Activated naive CD8-positive, alpha-beta T cell treated with anti-CD3 and anti-CD28 coated beads, Interleukin-2, amount 10 ng/mL, durations not matched to agents 7 days and 5 days (primary cell): ENCODE measurements at regions not wholly inside any gene's neighbourhood (a gene's known extent, or its start where the extent isn't known, plus 50 kb on each side); places are given as distances from the start of the nearest gene placed in this dataset.
A peak's percentile ranks its signal among the peaks of the same experiment; 100 is the strongest.

Experiments used
- ATAC-seq: fragments of 150-1000 bp; cut with Tn5 transposase; one replicate; pipeline ENCODE4 v1.10.0; 2021; ENCODE audit warnings: low read depth, moderate library complexity
- POLR2A ChIA-PET: fragments of 350-600 bp; sonication (Branson Sonifier 250); formaldehyde crosslinking; loops from one replicate; lab custom pipeline; 2021; ENCODE audit warnings: antibody characterized with exemption; lab: Charles Lee
- DNase-seq: peaks from one replicate; pipeline ENCODE4 v3.0.0; 2021
- H3K27ac Mint-ChIP-seq: one replicate; pipeline ENCODE4 v1.8.0; 2022; ENCODE audit warnings: mild to moderate bottlenecking, mixed read lengths
- H3K27me3 Mint-ChIP-seq: one replicate; pipeline ENCODE4 v1.8.0; 2022; ENCODE audit warnings: mild to moderate bottlenecking, moderate library complexity, mixed read lengths
- H3K36me3 Mint-ChIP-seq: one replicate; pipeline ENCODE4 v1.8.0; 2021; ENCODE audit warnings: mild to moderate bottlenecking, mixed read lengths
- H3K4me1 Mint-ChIP-seq: one replicate; pipeline ENCODE4 v1.8.0; 2021; ENCODE audit warnings: mixed read lengths
- H3K4me3 Mint-ChIP-seq: one replicate; pipeline ENCODE4 v1.8.0; 2022; ENCODE audit warnings: mild to moderate bottlenecking, moderate library complexity, mixed read lengths
- H3K9me3 Mint-ChIP-seq: one replicate; pipeline ENCODE4 v1.8.0; 2021; ENCODE audit warnings: mixed read lengths

DNA sequence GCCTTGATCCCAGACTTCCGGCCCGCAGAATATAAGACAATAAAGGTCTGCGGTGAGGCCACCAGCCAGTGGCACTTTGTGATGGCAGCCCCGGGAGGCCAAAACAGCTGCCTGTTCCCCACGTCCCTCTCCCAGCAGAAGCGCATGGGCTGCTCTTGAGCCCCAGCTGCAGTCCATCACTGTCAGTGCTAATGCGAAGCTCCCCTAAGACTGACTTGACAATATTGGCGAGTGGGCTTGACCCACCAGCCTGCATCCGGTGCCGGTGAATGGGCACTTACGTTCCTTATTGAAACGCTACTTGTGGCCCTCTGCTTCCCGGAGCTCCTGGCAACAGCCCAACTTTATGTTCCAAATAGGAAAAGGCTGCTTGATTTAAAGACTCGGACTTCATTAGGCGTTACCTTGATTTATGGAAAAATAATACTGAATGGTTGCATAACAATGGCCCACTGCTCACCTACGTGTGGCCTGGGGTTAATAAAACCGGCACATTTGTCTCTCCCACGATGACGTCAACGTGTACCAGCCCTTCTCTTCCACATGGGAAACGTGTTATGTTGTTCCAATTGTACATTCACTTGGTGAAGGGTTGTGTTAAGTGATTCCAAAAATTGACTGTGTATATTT is 93.4 kb upstream of the SEPTIN5 start:
- H3K27me3 Mint-ChIP-seq = no peaks in the 10 kb centered on the region
- POLR2A ChIA-PET = no interaction called here
- no peaks in the 10 kb centered on the region for H3K9me3 Mint-ChIP-seq
- H3K4me3 Mint-ChIP-seq = no peak overlapping the region
- no peaks in the 10 kb centered on the region for H3K36me3 Mint-ChIP-seq
- no peak for ATAC-seq
- no peak for DNase-seq
- peaks cover 13% of the 10 kb centered on the region for H3K4me1 Mint-ChIP-seq
- H3K27ac Mint-ChIP-seq = no peak overlapping the region

DNA sequence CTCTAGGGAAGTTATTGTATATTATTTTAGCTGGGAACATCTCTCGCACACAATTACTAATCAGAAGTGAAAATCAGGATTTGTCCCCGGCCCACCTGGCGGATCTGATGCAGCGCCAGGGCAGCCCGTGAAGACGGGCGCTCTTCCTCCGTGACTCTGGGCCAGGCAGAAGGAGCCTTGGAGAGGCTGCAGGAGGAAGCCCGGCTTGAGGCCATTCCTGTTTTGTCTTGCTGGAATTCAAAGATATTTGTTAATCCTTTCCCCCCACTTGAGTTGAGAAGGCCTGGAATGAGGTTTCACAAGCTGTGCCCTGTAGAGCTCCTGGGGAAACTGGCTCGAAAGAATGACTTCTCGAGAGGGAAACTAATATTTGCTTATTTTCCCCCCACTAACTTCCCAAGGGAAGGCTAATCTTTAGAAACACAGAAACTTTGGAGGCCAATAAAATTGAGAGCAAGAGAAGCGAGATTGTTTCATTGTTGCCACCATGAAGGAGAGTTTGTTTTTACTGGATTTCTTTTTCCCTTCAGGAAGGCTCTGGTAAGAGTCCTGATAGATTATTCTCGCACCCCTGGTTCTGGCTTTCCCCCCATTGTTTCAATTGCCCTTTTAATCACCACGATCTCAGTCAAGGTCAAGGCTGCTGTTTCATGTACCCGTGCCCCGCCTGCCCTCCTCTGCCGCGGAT is 92.8 kb upstream of the SEPTIN5 start:
- Mint-ChIP-seq H3K36me3 (no peaks in the 10 kb centered on the region), H3K27ac (no peak overlapping the region), H3K4me1 (peaks cover 13% of the 10 kb centered on the region), H3K4me3 (no peak overlapping the region), H3K9me3 (no peaks in the 10 kb centered on the region), H3K27me3 (no peaks in the 10 kb centered on the region)
- DNase-seq (no peak), ATAC-seq (no peak)
- POLR2A ChIA-PET = no interaction called here

DNA sequence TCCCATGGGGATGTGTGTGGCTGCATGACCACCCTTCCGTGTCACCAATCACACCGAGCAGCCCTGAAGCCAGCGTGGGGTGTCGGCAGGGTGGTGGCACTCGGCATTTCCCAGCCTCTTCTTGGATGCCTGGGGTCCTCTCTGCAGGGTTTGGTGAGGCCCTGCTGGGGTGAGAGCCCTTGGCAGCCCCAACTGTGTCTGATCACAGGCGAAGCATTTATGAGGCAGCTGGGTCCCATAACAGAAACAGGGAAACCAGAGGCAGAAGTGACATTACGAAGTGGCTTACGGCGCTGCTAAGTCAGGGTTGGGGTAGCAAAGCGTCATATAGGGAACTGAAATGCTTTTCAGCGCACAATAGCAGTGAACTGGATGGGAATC is 92.3 kb upstream of the SEPTIN5 start:
- H3K27ac Mint-ChIP-seq = no peak overlapping the region
- DNase-seq = no peak
- H3K4me1 Mint-ChIP-seq = peaks cover 13% of the 10 kb centered on the region
- H3K4me3 Mint-ChIP-seq = no peak overlapping the region
- no peaks in the 10 kb centered on the region for H3K27me3 Mint-ChIP-seq
- H3K36me3 Mint-ChIP-seq = no peaks in the 10 kb centered on the region
- ATAC-seq = no peak
- no peaks in the 10 kb centered on the region for H3K9me3 Mint-ChIP-seq
- POLR2A ChIA-PET = no interaction called here

DNA sequence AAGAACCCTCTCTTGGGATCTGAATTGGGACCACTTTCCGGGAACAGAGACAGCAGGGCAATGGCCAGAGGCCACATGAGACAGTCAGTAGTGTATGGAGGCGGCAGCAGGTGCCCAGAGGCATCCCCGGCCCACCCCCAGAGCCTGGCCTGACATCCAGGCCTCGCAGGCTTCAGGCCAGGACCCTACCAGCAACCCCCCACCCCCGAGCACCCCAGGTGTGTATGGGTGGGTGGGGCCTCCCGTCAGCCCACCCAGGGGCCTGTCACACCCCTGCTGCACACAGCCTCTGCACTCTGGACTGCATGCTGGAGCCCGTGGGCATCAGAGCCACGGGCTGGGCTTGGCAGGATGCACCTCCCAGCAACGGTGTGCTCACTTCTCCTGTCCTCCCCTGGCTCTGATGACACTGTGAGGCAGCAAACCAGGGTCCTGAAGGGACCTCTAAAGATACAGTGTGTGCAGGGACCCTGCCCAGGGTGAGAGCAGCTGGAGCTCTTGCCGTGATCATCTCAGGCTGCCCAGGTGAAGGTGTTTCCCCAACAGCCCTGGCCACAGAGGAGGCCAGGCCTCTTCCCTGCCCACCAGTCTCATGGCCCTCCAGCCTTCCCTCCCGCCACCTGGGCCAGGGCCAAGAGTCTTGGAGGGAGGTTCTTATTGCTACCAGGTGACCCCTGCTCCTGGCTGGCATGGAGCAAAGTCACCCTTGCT is 88.8 kb upstream of the SEPTIN5 start:
- POLR2A ChIA-PET = no interaction called here
- no peaks in the 10 kb centered on the region for H3K4me1 Mint-ChIP-seq
- ATAC-seq = no peak
- peaks cover 2% of the 10 kb centered on the region for H3K27me3 Mint-ChIP-seq
- H3K27ac Mint-ChIP-seq = no peak overlapping the region
- H3K4me3 Mint-ChIP-seq = no peak overlapping the region
- no peaks in the 10 kb centered on the region for H3K36me3 Mint-ChIP-seq
- no peaks in the 10 kb centered on the region for H3K9me3 Mint-ChIP-seq
- no peak for DNase-seq

DNA sequence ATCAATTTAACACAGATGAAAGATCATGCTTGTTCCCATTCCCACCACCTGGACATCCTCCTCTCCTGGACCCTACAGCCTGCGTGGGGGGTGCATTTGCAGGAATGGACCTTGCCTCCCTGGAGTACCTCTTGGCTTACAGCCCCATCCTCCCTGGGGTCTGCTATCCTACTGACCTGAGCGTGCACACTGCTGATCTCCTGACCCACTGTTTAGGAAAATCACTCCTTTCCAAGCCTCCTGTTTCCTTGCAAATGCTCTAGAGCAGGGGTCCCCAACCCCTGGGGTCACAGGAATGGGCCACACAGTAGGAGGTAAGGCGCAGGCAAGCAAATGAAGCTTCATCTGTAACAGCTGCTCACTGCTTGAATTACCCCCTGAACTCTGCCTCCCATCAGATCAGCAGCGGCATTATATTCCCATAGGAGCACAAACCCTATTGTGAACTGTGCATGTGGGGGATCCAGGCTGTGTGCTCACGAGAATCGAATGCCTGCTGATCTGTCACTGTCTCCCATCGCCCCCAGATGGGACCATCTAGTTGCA is 88.2 kb upstream of the SEPTIN5 start:
- Mint-ChIP-seq H3K27ac (no peak overlapping the region), H3K36me3 (no peaks in the 10 kb centered on the region), H3K9me3 (no peaks in the 10 kb centered on the region), H3K4me1 (no peaks in the 10 kb centered on the region), H3K27me3 (peaks cover 2% of the 10 kb centered on the region), H3K4me3 (no peak overlapping the region)
- ATAC-seq (no peak), DNase-seq (no peak)
- POLR2A ChIA-PET = no interaction called here

DNA sequence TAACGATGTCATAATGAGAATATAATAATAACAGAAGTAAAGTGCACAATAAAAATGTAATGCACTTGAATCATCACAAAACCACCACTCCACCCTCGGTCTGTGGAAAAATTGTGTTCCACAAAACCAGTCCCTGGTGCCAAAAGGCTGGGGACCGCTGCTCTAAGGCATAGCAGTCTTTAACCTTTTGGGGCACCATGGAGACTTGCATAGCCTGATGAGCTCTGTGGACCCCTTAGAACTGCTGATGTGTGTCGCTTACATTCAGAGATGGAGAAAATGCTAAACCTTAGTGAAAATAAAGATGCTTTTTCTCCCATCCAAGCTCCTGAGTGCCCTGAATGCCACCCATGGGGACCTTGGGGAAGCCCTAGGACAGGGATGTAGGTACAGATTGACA is 87.6 kb upstream of the SEPTIN5 start:
- Mint-ChIP-seq H3K4me1 (no peaks in the 10 kb centered on the region), H3K4me3 (no peak overlapping the region), H3K9me3 (no peaks in the 10 kb centered on the region), H3K27ac (no peak overlapping the region), H3K27me3 (peaks cover 2% of the 10 kb centered on the region), H3K36me3 (no peaks in the 10 kb centered on the region)
- ATAC-seq = no peak
- DNase-seq = no peak
- POLR2A ChIA-PET = no interaction called here

DNA sequence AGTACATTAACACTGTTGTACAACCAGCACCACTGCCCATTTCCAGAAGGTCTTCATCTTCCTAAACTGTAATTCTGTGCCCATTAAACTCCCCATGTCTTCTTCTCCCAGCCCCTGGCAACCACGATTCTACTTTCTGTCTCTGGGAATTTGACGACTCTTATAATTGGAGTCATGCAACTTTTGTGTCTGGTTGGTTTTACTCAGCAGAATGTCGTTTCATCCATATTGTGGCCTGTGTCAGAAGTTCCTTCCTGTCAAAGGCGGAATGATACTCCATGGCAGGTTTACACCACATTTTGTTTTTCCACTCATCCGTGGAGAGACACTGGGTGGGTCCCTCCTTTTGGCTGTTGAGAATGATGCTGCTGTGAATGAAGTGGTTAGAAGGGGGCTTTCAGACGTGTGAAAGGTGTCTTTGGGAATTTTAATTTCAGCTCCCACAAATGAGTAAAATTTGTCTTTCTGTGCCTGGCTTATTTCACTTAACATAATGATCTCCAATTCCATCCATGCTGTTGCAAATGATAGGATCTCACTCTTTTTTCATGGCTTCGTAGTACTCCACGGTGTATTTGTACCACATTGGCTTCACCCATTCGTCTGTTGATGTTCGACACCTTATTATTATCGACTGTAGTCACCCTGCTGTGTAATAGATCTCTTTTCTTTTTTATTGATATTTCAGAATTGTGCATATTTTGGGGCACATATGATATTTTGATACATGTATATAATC is 86.1 kb upstream of the SEPTIN5 start:
- ATAC-seq (no peak), DNase-seq (no peak)
- Mint-ChIP-seq H3K27ac (no peak overlapping the region), H3K27me3 (peaks cover 2% of the 10 kb centered on the region), H3K9me3 (no peaks in the 10 kb centered on the region), H3K4me3 (no peak overlapping the region), H3K4me1 (peaks cover 2% of the 10 kb centered on the region), H3K36me3 (no peaks in the 10 kb centered on the region)
- POLR2A ChIA-PET = no interaction called here

DNA sequence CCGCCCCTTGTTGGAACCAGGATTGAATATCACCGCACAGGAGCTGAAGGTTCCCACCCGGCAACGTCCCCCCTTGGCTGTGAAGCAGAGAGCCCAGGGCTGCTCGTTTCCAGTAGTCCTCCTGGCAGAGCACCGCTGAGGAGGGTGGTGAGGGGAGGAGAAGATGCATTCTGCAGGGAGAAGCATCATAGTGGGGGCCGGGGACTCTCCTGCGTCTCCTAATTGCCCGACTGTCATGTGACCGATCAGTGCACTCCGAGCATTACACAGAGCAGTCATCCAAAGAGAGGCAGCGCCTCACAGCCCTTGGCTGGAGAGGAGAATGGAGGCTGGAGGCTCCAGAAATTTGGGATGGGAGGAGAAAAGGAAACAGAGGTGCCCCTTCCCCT is 85.0 kb upstream of the SEPTIN5 start:
- Mint-ChIP-seq H3K4me1 (peaks cover 2% of the 10 kb centered on the region), H3K4me3 (no peak overlapping the region), H3K9me3 (no peaks in the 10 kb centered on the region), H3K27me3 (peaks cover 2% of the 10 kb centered on the region), H3K27ac (no peak overlapping the region), H3K36me3 (no peaks in the 10 kb centered on the region)
- DNase-seq (peak; percentile 14), ATAC-seq (no peak)
- POLR2A ChIA-PET = interaction anchor here (1.0 to 1.1 kb wide), 3 partner anchors 132 to 151 kb away, joined by 3 to 5 read pairs (median 3); no protein-coding TSS in a partner anchor

DNA sequence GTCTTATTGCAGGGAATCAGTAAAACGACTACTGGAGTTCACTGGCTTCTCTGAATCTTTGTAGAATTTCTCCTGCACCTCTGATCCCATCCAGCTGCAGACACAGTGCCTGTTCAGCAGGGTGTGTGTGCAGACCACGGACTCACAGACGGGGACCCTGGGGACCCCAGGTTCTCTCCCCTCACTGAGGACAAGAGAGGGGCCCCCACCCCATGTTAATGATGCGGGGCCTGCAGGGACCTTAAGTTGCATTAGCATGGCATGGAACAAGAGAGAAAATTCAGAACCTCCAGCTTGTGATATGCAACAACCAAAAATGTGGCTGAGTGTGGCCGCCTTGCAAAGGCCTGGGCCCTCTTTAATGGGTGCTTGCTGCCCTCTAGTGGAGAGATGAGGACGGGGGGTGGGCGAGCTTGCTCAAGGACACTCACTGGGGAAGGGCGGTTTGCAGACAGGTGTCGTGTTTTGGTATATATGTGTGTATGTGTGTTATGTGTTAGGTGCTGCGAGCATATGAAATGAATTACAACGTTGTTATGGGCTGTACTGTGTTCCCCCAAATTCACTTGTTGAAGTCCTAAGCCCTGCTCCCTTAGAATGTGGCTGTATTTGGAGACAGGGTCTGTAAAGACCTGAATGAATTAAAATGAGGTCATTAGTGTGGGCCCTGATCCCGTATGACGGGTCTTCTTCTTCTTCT is 84.4 kb upstream of the SEPTIN5 start:
- H3K27ac Mint-ChIP-seq = no peak overlapping the region
- H3K36me3 Mint-ChIP-seq = no peaks in the 10 kb centered on the region
- POLR2A ChIA-PET = interaction anchor here (1.0 to 1.1 kb wide), 3 partner anchors 132 to 152 kb away, joined by 3 to 5 read pairs (median 3); no protein-coding TSS in a partner anchor
- no peaks in the 10 kb centered on the region for H3K9me3 Mint-ChIP-seq
- peaks cover 2% of the 10 kb centered on the region for H3K27me3 Mint-ChIP-seq
- DNase-seq (peak; percentile 79), ATAC-seq (peak; percentile 92)
- H3K4me1 Mint-ChIP-seq = peaks cover 2% of the 10 kb centered on the region
- no peak overlapping the region for H3K4me3 Mint-ChIP-seq

DNA sequence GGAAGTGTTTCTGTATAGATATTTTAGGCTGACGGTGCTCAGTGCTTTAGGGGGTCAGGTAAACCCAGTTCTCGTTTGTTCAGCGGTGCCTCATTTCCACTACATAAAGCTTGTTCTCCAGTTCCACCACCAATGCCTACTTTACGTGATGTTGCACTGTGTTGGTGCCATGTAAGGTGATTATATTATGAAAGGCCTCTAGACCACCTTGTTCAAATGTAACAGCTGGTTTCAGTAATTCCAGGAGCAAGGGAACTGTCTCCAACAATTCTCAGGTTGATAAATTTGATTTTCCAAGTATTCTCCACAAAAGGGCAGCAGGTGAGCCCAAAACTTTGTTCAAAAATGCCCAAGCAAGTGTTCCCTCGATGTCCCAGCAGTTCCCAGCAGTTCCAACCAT is 83.7 kb upstream of the SEPTIN5 start:
- no peaks in the 10 kb centered on the region for H3K36me3 Mint-ChIP-seq
- peaks cover 2% of the 10 kb centered on the region for H3K27me3 Mint-ChIP-seq
- H3K9me3 Mint-ChIP-seq = no peaks in the 10 kb centered on the region
- H3K27ac Mint-ChIP-seq = no peak overlapping the region
- peaks cover 2% of the 10 kb centered on the region for H3K4me1 Mint-ChIP-seq
- H3K4me3 Mint-ChIP-seq = no peak overlapping the region
- DNase-seq (no peak), ATAC-seq (no peak)
- POLR2A ChIA-PET = interaction anchor here (1.1 kb wide), 1 partner anchor 135 kb away, joined by 3 read pairs; no protein-coding TSS in a partner anchor

DNA sequence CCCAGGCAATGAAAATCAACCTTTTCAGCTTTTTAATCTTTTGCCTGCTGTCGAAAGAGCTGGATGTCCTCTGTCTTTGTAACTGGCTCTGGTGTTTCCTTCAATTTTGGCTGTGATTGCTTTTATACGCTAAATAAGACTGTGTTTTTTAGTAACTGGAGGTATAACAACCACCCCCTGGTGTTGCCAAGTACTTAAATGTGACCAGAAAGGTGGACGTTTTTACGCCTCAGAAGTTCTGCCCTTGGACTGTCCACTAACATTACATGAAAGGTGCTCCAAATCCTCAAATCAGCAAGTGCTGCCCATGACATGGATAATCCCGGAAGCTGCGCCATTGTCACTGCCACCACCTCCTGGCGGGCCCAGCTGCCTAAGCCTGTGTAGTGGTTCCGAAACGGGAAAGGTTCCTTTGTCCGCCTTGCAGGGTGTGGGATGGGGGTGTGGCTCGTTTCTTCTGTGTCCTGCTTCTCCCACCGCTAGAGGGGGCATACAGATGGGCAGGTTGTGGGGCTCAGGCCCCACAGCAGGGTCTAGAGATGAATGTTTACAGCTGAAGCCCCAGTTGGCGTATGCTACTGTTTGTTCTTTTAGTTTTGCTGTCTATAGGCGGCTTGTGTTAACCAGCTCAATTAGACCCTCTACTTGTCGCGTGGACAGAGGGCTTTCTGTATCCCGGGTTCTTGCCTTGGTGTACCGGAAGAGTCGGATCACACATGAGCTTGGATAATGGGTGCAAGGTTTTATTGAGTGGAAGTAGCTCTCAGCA is 82.2 kb upstream of the SEPTIN5 start:
- Mint-ChIP-seq H3K4me3 (no peak overlapping the region), H3K36me3 (no peaks in the 10 kb centered on the region), H3K27me3 (peaks cover 2% of the 10 kb centered on the region), H3K27ac (no peak overlapping the region), H3K4me1 (peaks cover 2% of the 10 kb centered on the region), H3K9me3 (no peaks in the 10 kb centered on the region)
- ATAC-seq (peak; percentile 28), DNase-seq (peak; percentile 27)
- POLR2A ChIA-PET = no interaction called here

DNA sequence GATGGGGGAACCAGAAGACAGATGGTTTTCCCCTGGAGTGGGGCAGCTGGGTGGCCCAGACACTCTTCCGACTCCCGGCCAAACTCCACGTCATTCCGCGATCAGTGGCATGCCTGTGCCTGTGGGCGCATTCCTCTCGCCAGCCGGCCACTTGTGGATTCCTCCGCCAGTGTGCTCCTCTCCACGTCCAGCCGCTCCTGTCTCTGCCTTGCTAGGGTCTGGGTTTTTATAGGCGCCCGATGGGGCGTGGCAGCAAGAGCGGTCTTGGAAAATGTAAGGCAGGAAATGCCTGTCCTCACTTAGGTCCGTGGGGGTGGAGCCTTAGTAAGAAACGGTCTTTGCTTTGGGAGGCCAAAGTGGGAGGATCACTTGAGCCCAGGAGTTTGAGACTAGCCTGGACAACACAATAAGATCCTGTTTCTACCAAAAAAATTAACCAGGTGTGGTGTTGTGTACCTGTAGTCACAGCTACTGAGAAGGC is 81.6 kb upstream of the SEPTIN5 start:
- no peaks in the 10 kb centered on the region for H3K9me3 Mint-ChIP-seq
- no peaks in the 10 kb centered on the region for H3K36me3 Mint-ChIP-seq
- H3K4me3 Mint-ChIP-seq = no peak overlapping the region
- peaks cover 2% of the 10 kb centered on the region for H3K27me3 Mint-ChIP-seq
- POLR2A ChIA-PET = no interaction called here
- H3K27ac Mint-ChIP-seq = no peak overlapping the region
- peaks cover 2% of the 10 kb centered on the region for H3K4me1 Mint-ChIP-seq
- DNase-seq (peak; percentile 10), ATAC-seq (no peak)
